RWPE2 (cell line): ENCODE measurements at regions not wholly inside any gene's neighbourhood (a gene's known extent, or its start where the extent isn't known, plus 50 kb on each side); places are given as distances from the start of the nearest gene placed in this dataset.

ENCODE experiments used
- ATAC-seq: fragments of 200-7000 bp; cut with Tn5 transposase; 3 replicates; pipeline ENCODE4 v1.9.1; 2021; ENCODE audit warnings: low read depth
- DNase-seq: peaks from one replicate; pipeline ENCODE4 v3.0.0-alpha.2; 2020; ENCODE audit warnings: low spot score
- H3K27ac ChIP-seq: fragments of 450-650 bp; 2 replicates; pipeline ENCODE4 v1.5.1; 2017; ENCODE audit warnings: mild to moderate bottlenecking; ENCODE audit not compliant: poor library complexity, severe bottlenecking
- H3K27me3 ChIP-seq: fragments of 250-450 bp; sonication (Bioruptor Pico); 2 replicates; pipeline ENCODE4 v1.5.1; 2021; ENCODE audit warnings: mild to moderate bottlenecking, moderate library complexity; ENCODE audit not compliant: insufficient read depth, poor library complexity, severe bottlenecking
- H3K36me3 ChIP-seq: fragments of 250-450 bp; sonication (Bioruptor Pico); 2 replicates; pipeline ENCODE4 v1.5.1; 2020; ENCODE audit warnings: low read depth, mild to moderate bottlenecking, moderate library complexity
- H3K4me1 ChIP-seq: fragments of 250-450 bp; sonication (Bioruptor Pico); 2 replicates; pipeline ENCODE4 v1.5.1; 2021; ENCODE audit warnings: mild to moderate bottlenecking, moderate library complexity; ENCODE audit not compliant: insufficient read depth, poor library complexity, severe bottlenecking
- H3K4me3 ChIP-seq: fragments of 250-450 bp; sonication (Bioruptor Pico); 2 replicates; pipeline ENCODE4 v1.5.1; 2021; ENCODE audit warnings: mild to moderate bottlenecking, moderate library complexity; ENCODE audit not compliant: severe bottlenecking
- H3K9me3 ChIP-seq: fragments of 250-450 bp; sonication (Bioruptor Pico); 2 replicates; pipeline ENCODE4 v1.5.1; 2021; ENCODE audit warnings: mild to moderate bottlenecking, moderate library complexity; ENCODE audit not compliant: severe bottlenecking
- TF ChIP-seq, protein P1 (sequence below): fragments of 450-650 bp; IDR thresholded peaks from one replicate; pipeline ENCODE4 v1.5.1; 2017; ENCODE audit warnings: mild to moderate bottlenecking, moderate library complexity; ENCODE audit not compliant: poor library complexity, severe bottlenecking

DNA sequence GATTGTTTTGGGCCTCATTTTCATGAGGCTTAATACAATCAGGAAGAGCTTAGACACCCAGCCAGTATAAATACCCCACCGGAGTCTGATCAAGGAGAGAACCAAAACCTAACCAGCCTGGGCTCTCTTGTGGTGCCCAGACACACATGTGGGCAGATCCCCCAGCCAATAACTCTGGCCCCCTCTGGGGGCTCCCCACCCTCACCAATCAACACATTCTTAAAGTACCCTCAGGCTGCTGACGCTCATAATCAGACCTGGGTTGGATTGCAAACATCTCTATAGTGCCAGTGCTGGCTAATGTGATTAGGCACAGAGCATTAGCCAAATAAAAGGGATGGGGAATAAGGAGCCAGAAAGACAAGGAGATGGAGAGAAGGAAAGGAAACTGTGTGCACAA lies 329.6 kb downstream of the BCL11A start:
- H3K4me3 ChIP-seq: no peak overlapping the region
- no peak for ATAC-seq
- H3K36me3 ChIP-seq: no peaks in the 10 kb centered on the region
- no peak overlapping the region for H3K27ac ChIP-seq
- H3K4me1 ChIP-seq: no peaks in the 10 kb centered on the region
- H3K27me3 ChIP-seq: no peaks in the 10 kb centered on the region
- TF ChIP-seq, protein P1, sequence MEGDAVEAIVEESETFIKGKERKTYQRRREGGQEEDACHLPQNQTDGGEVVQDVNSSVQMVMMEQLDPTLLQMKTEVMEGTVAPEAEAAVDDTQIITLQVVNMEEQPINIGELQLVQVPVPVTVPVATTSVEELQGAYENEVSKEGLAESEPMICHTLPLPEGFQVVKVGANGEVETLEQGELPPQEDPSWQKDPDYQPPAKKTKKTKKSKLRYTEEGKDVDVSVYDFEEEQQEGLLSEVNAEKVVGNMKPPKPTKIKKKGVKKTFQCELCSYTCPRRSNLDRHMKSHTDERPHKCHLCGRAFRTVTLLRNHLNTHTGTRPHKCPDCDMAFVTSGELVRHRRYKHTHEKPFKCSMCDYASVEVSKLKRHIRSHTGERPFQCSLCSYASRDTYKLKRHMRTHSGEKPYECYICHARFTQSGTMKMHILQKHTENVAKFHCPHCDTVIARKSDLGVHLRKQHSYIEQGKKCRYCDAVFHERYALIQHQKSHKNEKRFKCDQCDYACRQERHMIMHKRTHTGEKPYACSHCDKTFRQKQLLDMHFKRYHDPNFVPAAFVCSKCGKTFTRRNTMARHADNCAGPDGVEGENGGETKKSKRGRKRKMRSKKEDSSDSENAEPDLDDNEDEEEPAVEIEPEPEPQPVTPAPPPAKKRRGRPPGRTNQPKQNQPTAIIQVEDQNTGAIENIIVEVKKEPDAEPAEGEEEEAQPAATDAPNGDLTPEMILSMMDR: no peak
- H3K9me3 ChIP-seq: no peaks in the 10 kb centered on the region
- DNase-seq: no peak

DNA sequence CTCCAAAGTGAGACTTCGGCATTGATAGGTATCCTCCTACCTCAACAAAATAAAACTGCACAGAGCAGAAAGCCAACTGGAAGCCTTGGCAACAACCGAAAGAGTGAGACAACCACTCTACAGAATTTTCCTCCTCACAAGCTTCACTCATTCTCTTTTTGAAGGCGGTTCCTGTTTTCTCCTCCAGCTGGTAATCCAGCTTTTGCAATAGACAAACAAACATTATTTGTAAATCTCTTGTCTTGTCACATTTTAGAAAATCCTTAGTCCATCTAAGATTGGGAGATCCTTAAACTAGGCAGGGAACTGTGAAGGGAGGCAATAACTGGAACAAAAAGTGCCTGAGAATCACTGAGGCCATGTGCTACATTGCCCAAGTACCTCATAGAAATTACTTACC lies 332.4 kb downstream of the BCL11A start:
- Histone ChIP-seq H3K4me1 (no peaks in the 10 kb centered on the region), H3K9me3 (no peaks in the 10 kb centered on the region), H3K36me3 (no peaks in the 10 kb centered on the region), H3K27ac (no peak overlapping the region), H3K27me3 (no peaks in the 10 kb centered on the region), H3K4me3 (no peak overlapping the region)
- DNase-seq (no peak), ATAC-seq (no peak)
- TF ChIP-seq, protein P1: no peak

DNA sequence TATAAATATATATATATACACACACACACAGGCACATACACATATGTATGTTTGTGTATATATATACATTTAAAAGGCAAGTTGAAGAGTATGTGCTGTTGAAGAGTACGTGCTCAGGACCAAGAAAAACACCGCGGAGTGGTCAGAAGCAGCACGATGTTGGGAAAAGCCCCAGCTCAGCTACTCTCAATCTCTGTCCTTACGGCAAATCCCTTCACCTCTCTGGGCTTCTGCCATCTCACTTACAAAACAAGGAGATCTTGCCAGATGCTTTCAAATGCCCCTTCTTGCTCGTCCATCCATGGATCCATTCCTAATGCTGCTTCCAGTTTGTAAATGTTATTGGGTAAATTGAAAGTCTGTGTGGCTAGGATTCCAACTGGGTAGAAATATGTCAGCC lies 333.9 kb downstream of the BCL11A start:
- TF ChIP-seq, protein P1: no peak
- H3K4me3 ChIP-seq: no peak overlapping the region
- DNase-seq: no peak

DNA sequence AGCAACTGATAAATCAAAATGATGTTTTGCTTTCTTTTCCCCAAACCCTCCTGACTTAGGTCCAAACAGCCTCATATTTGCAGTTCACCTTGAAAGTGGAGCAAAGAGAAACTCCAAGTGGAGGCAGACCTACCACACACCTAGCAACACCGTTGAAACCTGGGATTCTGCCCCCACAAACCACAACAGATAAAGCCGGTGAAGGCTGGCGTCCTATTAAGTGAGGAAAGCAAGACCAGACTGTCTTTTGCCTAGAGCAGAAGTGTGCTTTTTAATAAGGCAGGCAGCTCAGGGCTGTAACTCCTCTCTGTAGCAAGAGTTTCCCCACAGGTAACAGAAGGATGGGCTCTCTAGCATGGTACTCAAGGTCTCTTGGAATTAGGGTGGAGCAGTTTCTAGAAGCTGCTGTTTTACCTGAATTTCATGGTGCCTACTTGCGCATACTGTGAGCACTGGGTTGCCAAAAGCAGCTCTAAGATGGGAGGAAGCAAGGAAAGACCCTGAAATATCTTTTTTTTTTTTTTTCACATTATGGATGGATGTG lies 336.9 kb downstream of the BCL11A start:
- TF ChIP-seq, protein P1: no peak
- Histone ChIP-seq H3K4me3 (no peak overlapping the region), H3K9me3 (no peaks in the 10 kb centered on the region), H3K36me3 (no peaks in the 10 kb centered on the region), H3K27ac (no peak overlapping the region), H3K4me1 (peaks cover 13% of the 10 kb centered on the region), H3K27me3 (no peaks in the 10 kb centered on the region)
- ATAC-seq (no peak; the same call in 1 of the 3 replicates), DNase-seq (no peak)

More for the DNA sequence above, 333.9 kb downstream of the BCL11A start:
- Histone ChIP-seq H3K27ac (no peak overlapping the region), H3K9me3 (no peaks in the 10 kb centered on the region), H3K36me3 (no peaks in the 10 kb centered on the region), H3K4me1 (peaks cover under 1% of the 10 kb centered on the region), H3K27me3 (no peaks in the 10 kb centered on the region)
- ATAC-seq: no peak

DNA sequence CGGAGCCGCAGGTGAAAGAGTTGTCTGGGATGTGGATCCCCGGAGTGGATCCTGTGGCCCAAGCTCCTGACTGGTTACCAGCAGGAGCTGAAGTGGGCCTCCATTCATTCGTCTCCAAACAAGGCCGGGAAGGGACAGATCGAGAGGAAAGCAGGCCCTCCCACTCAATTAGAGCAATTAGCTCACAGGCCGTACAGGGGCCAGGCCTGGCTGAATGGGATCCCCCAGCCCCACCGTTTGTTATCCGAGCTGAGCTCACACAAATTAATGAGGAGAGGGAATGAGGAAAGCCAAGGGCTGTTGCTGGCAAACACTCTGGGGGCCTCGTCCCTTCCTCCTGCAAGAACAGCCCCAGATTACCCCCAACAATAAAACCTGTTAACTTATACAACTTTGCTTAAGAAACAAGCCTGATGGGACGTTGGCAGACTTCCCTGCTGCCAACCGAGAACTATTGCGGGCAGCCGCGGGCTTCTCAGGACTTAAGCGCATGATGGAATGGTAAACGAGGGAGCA lies 338.0 kb downstream of the BCL11A start:
- no peak for DNase-seq
- H3K9me3 ChIP-seq: no peaks in the 10 kb centered on the region
- H3K27me3 ChIP-seq: no peaks in the 10 kb centered on the region
- H3K27ac ChIP-seq: no peak overlapping the region
- TF ChIP-seq, protein P1: no peak
- H3K4me1 ChIP-seq: peaks cover 13% of the 10 kb centered on the region
- H3K4me3 ChIP-seq: no peak overlapping the region
- no peaks in the 10 kb centered on the region for H3K36me3 ChIP-seq
- ATAC-seq: no peak
